NCI-H510A treated with DMSO at 0.1 percent for 48 hours (cell line): ENCODE measurements at regions not wholly inside any gene's neighbourhood (a gene's known extent, or its start where the extent isn't known, plus 50 kb on each side); places are given as distances from the start of the nearest gene placed in this dataset.
"Not testable (repeated sequence)": the region's sequence is repeated elsewhere in the genome, so short reads cannot be mapped to it uniquely, and the experiment has no call there.

Experiments used
- DNase-seq: peaks from one replicate; lab custom pipeline; 2025; lab: John Stamatoyannopoulos, UW

- DNase-seq, result no peak
These were observed 1414.5 kb upstream of the PCDH9 start for GRCh38 chr13:68644611-68645010.

DNA sequence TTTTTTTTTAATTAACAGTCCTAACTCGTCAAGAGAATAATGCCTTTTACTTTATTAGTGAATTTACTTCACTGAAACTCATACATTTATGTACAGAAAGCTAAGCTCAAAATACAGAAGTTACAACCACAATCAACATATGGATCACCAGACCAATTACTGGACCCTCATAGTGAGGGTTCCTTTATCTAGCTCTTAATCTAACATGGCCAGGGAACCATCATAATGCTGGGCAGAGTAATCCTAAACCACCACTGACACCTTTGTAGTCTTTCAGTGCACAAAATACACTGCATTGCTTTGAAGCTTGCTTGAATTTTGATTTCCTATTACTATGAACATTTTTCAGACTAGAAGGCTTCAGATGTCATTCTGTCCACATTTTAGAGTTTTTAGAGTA is 1406.6 kb upstream of the PCDH9 start:
- no peak for DNase-seq

DNA sequence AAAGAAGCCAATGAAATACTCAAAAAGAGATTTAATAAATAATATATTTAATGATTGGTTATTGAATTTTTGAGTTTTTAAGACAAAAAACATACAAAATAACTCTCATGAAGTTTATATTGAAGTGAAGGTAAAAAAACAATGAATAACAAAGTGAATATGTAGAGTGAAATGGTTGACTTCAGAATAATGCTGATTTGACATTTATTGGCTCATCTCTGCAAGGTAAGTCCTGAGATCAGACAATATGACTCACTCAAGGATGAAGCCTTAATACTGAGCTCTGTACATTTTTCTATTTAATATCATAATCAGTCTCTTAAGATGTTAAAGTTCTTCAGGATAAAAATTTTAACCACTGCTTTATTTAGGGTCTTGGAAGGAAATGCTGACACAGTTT is 1398.9 kb upstream of the PCDH9 start:
- DNase-seq, result no peak

GRCh38 chr13:68627379-68627778 is 1397.2 kb upstream of the PCDH9 start:
- no peak for DNase-seq

DNA sequence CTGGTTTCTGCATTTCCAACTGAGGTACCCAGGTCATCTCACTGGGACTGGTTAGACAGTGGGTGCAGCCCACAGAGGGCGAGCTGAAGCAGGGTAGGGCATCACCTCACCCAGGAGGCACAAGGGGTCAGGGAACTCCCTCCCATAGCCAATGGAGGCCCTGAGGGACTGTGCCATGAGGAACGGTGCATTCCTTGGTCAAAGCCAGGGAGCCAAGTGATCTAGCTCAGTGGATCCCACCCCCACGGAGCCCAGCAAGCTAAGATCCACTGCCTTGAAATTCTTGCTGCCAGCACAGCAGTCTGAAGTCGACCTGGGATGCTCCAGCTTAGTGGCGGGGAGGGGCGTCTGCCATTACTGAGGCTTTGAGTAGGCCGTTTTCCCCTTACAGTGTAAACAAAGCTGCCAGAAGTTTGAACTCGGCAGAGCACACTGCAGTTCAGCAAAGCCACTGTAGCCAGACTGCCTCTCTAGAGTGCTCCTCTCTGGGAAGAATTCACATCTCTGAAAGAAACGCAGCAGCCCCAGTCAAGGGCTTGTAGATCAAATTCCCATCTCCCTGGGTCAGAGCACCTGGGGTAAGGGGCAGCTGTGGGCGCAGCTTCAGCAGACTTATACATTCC is 1386.6 kb upstream of the PCDH9 start:
- no peak for DNase-seq

- no peak for DNase-seq
These were observed 1379.5 kb upstream of the PCDH9 start for GRCh38 chr13:68609661-68610060.

GRCh38 chr13:68608147-68608546 is 1378.0 kb upstream of the PCDH9 start:
- no peak for DNase-seq

- no peak for DNase-seq
These were observed 1367.5 kb upstream of the PCDH9 start for GRCh38 chr13:68597641-68598040.

DNA sequence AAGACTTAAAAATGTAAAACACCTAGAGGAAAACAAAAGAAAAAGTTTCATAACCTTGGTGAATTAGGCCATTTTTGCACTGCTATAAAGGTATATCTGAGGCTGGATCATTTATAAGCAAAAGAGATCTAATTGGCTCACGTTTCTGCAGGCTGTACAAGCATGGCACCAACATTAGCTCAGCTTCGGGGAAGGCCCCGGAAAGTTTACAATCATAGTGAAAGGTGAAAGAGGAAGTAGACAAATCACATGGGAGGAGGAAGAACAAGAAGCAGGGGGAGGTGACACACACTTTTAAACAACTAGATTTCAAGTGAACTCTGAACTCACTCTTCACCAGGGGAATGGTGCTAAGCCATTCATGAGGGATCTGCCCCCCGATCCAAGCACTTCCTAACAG is 1358.5 kb upstream of the PCDH9 start:
- DNase-seq, result no peak

DNA sequence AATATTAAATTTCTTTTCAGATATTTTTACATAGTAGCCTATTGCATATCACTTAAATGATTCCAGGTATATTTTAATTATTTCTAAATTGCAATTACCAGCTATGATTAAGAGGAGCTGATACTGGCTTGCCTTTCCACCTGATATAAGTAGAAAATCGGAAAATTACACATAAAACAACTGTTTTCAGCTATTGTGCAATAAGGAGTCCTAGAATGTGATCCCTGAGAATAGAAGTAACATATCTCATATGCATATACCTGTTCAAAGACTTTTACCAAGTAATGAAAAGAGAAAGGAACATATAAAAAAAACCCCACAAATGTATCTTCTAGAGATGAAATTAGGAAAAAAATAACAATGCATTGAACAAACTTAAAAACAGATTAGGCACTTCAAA is 1354.6 kb upstream of the PCDH9 start:
- DNase-seq, result no peak

- no peak for DNase-seq
These were observed 1343.9 kb upstream of the PCDH9 start for GRCh38 chr13:68574053-68574452.

DNA sequence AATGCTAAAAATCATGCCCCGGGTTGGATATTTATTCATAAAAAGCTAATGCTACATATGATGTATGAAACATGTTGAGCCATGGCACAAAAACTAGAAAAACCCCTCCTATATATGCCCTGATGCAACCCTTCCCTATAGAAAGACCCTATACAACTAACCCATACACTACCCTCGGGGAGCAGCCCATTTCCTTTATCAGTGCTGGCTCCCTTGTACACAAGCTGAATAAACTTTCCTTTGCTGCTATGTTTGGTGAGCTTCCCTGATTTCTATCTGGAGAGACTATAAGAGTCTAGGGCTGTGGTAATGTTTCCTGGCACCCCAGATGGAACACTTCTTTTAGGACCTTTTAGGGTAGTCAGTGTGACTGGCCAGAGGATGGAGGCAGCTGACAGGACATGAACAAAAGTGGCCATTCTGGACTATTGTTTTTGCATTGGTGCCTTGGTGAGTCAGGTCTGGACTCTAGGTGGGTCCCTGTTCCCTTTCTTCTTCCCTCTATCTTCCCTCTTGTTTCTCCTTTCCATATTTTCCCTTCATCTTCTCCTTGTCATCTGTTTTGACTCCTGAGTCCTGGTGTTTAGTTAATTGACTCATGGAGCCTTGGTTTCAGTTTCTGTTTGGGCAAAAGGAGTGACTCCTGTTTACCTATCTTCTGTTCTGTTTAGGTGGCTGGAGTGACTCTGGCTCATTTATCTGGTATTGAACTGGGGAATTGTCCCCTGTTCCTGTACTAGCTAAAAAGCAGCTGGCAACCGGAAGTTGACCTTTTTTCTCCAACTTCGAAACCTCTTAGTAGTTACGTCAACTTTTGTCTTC is 1321.8 kb upstream of the PCDH9 start:
- DNase-seq, result no peak

DNA sequence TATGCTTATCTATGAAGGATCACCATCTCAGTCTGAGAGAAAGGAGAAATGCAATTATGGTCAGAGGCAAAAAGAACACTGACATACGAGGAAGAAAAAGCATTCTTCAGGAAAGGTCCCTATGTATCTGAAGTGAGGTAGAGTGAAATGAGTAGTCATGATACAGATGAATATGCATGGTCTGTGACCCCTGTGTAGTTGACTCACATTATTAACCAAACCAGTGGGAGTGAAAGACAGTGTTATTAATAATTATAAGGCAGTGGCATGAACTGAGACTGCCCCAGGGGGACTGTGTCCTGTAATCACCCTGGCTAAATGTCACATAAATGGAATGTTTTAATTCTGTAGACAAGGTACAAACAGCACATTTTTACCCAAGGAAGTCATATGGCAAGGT is 1320.2 kb upstream of the PCDH9 start:
- DNase-seq, result no peak

DNA sequence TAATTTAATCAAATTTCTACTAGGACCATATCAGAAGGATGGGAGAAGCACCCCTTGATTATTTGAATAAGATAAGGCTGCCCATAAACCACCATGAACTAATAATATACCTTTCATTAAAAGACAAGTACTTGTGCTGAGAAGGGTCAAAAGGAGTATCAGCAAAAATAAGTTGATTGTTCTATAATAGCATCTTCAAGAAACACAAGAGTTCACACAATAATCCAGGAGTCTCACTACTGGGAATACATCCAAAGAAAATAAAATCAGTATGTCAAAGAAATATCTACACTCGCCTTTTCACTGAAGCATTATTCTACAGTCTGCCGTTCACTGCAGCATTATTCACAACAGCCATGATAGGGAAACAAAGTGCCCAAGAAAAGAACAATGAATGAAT is 1310.1 kb upstream of the PCDH9 start:
- no peak for DNase-seq

DNA sequence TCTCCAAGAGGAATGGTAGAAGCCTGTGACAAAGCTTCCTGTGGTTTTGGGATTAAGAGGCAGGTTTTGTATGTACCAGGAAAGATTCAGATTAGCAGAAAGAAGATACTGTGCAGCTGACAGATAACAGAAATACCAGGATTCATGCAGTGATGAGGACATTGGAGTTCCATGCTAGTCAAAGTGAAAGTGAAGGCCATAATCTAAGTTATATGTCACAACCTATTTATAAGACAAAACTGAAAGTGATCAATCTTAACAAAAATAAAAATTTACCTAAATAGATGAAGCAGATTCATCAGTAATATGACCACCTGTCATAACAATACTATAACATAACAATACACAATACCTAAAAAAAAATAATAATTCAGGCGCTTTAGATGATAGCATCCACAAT is 1305.2 kb upstream of the PCDH9 start:
- DNase-seq, result no peak

GRCh38 chr13:68527167-68527566 is 1297.0 kb upstream of the PCDH9 start:
- DNase-seq, result not testable (repeated sequence)

- DNase-seq, result no peak
These were observed 1293.8 kb upstream of the PCDH9 start for GRCh38 chr13:68523838-68524424.

GRCh38 chr13:68522184-68522583 is 1292.0 kb upstream of the PCDH9 start:
- no peak for DNase-seq

GRCh38 chr13:68509734-68510621 is 1279.8 kb upstream of the PCDH9 start:
- DNase-seq, result no peak

DNA sequence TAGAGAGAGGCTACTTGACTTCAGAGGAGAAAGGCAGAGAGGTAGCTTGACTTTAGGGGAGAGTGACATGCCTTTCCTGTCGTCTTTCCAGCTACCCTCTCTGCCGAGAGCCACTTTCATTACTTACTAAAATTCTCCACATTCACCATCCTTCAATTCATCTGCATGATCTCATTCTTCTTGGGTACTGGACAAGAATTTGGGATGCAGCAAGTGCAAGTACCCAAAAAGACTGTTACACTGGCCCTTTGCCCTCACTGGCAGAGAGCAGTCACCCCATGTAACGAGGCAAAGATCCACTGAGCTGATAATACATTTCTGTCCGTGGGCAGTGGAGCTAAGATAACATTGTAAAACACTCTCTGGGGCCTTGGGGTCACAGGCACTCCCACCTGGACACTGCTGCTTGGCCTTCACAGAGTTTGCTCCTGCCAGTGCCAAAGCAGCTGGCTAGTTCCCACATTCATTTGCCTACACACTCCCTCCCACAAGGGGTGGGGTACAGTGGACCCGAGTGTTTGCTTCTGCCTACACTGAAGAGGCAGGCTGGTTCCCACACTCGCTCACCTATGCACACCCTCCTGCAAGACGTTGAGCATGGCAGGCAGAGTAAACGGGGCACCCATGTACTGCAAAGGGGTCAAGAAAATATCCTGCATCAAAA is 1276.9 kb upstream of the PCDH9 start:
- DNase-seq, result no peak

- no peak for DNase-seq
These were observed 1260.5 kb upstream of the PCDH9 start for GRCh38 chr13:68490594-68490993.

- no peak for DNase-seq
These were observed 1251.0 kb upstream of the PCDH9 start for GRCh38 chr13:68481130-68481529.
